ENCODE measurements at regions not wholly inside any gene's neighbourhood (a gene's known extent, or its start where the extent isn't known, plus 50 kb on each side); places are given as distances from the start of the nearest gene placed in this dataset.
"Not testable (repeated sequence)": the region's sequence is repeated elsewhere in the genome, so short reads cannot be mapped to it uniquely, and the experiment has no call there.

DNA sequence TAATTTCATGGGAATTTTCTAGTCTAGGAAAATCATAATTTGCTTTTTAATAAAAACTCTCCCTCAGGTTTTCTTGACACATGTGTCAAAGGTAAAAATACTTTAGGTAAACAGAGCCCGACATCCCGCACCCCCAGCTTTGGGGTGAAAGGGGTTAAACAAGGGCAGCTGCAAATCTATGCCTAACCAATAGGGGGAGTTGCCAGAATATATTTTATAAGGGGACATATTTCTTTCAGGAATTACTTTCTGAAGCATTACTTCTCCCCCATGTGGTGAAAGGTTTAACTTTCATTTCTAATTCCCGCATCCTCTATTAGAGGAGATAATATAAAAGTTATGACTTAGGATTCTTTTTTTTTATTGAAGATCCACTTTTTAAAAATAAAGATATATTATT is 53.9 kb upstream of the HEPH start:
- peak; percentile 10 for DNase-seq

DNA sequence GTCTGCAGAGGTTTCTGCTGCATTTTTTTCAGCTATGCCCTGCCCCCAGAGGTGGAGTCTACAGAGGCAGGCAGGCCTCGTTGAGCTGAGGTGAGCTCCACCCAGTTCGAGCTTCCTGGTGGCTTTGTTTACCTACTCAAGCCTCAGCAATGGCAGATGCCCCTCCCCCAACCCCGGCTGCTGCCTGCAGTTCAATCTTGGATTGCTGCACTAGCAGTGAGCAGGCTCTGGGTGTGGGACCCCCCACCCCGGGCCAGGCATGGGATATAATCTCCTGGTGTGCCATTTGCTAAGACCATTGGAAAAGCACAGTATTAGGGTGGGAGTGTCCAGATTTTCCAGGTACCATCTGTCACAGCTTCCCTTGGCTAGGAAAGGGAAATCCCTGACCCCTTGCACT is 56.2 kb upstream of the HEPH start:
- DNase-seq = not testable (repeated sequence)

DNA sequence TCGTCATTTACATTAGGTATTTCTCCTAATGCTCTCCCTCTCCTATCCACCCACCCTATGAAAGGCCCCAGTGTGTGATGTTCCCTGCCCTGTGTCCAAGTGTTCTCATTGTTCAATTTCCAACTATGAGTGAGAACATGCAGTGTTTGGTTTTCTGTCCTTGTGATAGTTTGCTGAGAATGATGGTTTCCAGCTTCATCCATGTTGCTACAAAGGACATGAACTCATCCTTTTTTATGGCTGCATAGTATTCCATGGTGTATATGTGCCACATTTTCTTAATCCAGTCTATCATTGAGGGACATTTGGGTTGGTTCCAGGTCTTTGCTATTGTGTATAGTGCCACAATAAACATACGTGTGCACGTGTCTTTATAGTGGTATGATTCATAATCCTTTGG is 61.6 kb upstream of the HEPH start:
- not testable (repeated sequence) for DNase-seq

DNA sequence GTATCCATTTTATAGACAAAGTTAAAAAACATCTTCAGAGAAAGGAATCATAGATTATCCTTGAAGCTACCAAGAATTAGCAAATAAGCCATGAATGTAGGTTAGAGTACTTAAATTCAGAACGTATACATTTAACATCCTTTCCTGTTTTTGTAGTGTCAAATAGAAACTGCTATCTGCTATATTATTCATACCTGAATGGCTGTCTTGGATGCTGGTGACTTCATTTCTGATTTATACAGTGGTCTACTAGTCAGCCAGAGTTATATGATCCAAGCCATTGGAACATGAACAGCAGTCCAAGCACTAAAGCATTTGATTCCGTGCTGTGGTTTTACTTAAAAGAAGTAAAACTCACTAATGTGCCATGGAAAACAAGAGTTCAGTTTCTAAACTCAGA is 58.3 kb upstream of the VSIG4 start:
- no peak for DNase-seq

DNA sequence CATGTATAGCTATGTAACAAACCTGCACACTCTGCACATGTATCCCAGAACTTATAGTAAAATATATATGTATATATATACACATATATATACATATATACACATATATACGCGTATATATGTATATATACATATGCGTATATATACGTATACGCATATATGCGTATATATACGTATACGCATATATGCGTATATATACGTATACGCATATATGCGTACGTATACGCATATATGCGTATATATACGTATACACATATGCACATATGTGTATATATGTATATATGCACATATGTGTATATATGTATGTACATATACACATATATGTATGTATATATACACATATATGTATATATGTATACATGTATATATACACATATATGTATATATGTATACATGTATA is 57.1 kb upstream of the VSIG4 start:
- DNase-seq = not testable (repeated sequence)

DNA sequence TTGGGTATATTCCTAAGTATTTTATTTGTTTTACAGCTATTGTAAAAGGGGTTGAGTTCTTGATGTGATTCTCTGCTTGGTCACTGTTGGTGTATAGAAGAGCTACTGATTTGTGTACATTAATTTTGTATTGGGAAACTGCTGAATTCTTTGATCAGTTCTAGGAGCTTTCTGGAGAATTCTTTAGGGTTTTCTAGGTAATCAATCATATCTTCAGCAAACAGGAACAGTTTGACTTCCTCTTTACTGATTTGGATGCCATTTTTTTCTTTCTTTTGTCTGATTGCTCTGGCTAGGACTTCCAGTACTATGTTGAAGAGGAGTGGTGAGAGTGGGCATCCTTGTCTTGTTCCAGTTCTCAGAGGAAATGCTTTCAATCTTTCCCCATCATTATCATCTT is 50.1 kb upstream of the VSIG4 start:
- DNase-seq = not testable (repeated sequence)
